NT2/D1 (cell line): ENCODE measurements at regions not wholly inside any gene's neighbourhood (a gene's known extent, or its start where the extent isn't known, plus 50 kb on each side); places are given as distances from the start of the nearest gene placed in this dataset.

ENCODE experiments used
- YY1 ChIP-seq: IDR thresholded peaks from 2 replicates; pipeline ENCODE4 v1.6.1; 2011; ENCODE audit not compliant: insufficient read length, insufficient read depth
- ZNF274 ChIP-seq: IDR thresholded peaks from 2 replicates; pipeline ENCODE4 v1.6.1; 2011; ENCODE audit warnings: mild to moderate bottlenecking, low read depth, low read length

DNA sequence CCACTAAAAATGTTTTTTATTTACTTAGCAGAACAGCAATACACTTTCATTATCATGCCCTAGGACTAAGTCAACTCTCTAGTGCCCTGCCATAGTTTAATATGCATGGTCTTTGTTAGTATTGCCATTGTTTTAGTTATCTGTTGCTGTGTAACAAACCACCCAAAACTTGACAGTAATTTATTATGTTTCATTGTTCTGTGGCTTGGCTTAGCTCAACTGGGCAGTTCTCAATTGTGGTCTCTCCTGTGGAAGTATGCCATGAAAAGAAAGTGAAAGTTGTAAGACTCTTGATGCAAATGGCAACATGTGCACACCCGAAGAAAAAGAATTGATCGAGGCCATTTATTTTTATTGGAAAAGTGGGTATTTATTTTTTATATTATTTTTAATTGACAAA lies 206.3 kb upstream of the KCTD3 start:
- TF ChIP-seq YY1, result no peak
- TF ChIP-seq ZNF274, result no peak
